ENCODE measurements at regions not wholly inside any gene's neighbourhood (a gene's known extent, or its start where the extent isn't known, plus 50 kb on each side); places are given as distances from the start of the nearest gene placed in this dataset.

DNA sequence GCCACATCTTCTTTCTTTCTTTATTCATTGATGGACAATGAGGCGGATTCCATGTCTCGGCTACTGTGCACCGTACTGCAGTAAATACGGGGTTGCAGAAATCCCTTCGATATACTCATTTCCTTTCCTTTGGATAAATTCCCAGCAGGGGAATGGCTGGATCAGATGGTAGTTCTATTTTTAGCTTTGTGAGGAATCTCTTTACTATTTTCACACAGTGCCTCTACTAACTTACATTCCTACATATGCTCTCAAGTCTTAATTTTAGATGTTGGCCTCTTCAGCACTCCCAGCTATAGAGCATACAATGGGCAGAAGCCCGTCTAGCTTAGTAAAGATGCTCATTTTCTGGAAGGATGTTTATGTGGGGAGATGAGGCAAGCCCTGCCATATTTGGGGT is 317.4 kb downstream of the ASMT start:
- no peaks in the 10 kb centered on the region for H3K36me3 Mint-ChIP-seq (ENCODE audit: insufficient read depth, unreplicated experiment)
- no peak overlapping the region for H3K27ac Mint-ChIP-seq (ENCODE audit: low read depth, unreplicated experiment)
- H3K27me3 Mint-ChIP-seq (ENCODE audit: insufficient read depth, unreplicated experiment) = peaks cover 13% of the 10 kb centered on the region
- TF ChIP-seq CTCF (IDR thresholded peaks at IDR 0.05; ENCODE audit: unreplicated experiment) = no peak
- intact Hi-C loops (cut with micrococcal nuclease) = no loop called here
- no TSS peak for BruUV-seq (replicated peaks)
- POLR2A ChIA-PET = no interaction called here
- no peaks in the 10 kb centered on the region for H3K4me1 Mint-ChIP-seq (ENCODE audit: insufficient read depth, unreplicated experiment)
- CTCF ChIA-PET = no interaction called here
- peaks cover 10% of the 10 kb centered on the region for H3K9me3 Mint-ChIP-seq (ENCODE audit: unreplicated experiment)
- no peak for DNase-seq (ENCODE audit: unreplicated experiment)
- no peak overlapping the region for H3K4me3 Mint-ChIP-seq (ENCODE audit: unreplicated experiment)

GRCh38 chrX:1933964-1934363 is 319.1 kb downstream of the ASMT start:
- no TSS peak for BruUV-seq (replicated peaks)
- peaks cover 17% of the 10 kb centered on the region for H3K9me3 Mint-ChIP-seq (ENCODE audit: unreplicated experiment)
- TF ChIP-seq CTCF (IDR thresholded peaks at IDR 0.05; ENCODE audit: unreplicated experiment) = no peak
- no peak overlapping the region for H3K27ac Mint-ChIP-seq (ENCODE audit: low read depth, unreplicated experiment)
- no peaks in the 10 kb centered on the region for H3K4me1 Mint-ChIP-seq (ENCODE audit: insufficient read depth, unreplicated experiment)
- intact Hi-C loops (cut with micrococcal nuclease) = no loop called here
- POLR2A ChIA-PET = no interaction called here
- H3K36me3 Mint-ChIP-seq (ENCODE audit: insufficient read depth, unreplicated experiment) = no peaks in the 10 kb centered on the region
- no peak for DNase-seq (ENCODE audit: unreplicated experiment)
- H3K4me3 Mint-ChIP-seq (ENCODE audit: unreplicated experiment) = no peak overlapping the region
- CTCF ChIA-PET = no interaction called here
- peaks cover 13% of the 10 kb centered on the region for H3K27me3 Mint-ChIP-seq (ENCODE audit: insufficient read depth, unreplicated experiment)

DNA sequence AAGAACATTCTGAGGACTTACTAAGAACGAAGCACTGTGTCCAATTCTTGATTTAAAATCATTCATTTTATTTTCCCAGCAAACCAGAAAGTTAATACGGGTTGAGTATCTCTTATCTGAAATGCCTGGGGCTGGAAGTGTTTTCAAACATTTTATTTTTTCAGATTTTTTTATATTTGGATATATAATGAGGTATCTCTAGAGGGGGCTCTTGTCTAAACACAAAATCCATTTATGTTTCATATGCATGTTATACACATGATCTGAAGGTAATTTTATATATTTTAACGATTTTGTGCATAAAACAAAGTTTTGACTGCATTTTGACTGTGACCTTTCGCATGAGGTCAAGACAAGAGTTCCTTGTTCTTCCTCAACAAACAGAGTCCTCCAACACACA is 320.9 kb downstream of the ASMT start:
- Mint-ChIP-seq H3K4me1 (ENCODE audit: insufficient read depth, unreplicated experiment) (no peaks in the 10 kb centered on the region), H3K36me3 (ENCODE audit: insufficient read depth, unreplicated experiment) (no peaks in the 10 kb centered on the region), H3K27me3 (ENCODE audit: insufficient read depth, unreplicated experiment) (peaks cover 13% of the 10 kb centered on the region), H3K9me3 (ENCODE audit: unreplicated experiment) (peaks cover 21% of the 10 kb centered on the region), H3K27ac (ENCODE audit: low read depth, unreplicated experiment) (no peak overlapping the region), H3K4me3 (ENCODE audit: unreplicated experiment) (no peak overlapping the region)
- TF ChIP-seq CTCF (IDR thresholded peaks at IDR 0.05; ENCODE audit: unreplicated experiment) = no peak
- POLR2A ChIA-PET = no interaction called here
- CTCF ChIA-PET = no interaction called here
- no TSS peak for BruUV-seq (replicated peaks)
- intact Hi-C loops (cut with micrococcal nuclease) = no loop called here
- no peak for DNase-seq (ENCODE audit: unreplicated experiment)

DNA sequence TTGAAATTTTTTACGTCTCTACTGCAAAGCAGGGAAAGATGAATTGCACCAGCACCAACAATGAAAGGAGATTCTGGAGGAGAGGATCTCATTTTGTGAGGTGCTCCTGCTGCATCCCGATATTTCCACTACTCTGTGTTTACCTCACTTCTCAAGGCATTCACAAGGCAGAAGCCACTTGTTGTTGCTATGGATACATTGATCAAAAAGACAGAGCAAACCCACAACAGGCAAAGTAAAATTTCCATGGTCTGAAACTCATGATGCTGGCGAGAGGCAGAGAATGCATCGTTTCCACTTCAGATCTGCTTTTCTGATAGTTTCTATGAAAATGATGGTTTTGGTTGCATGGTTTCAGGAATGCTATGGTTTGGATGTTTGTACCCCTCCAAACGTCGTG is 323.3 kb downstream of the ASMT start:
- Mint-ChIP-seq H3K36me3 (ENCODE audit: insufficient read depth, unreplicated experiment) (no peaks in the 10 kb centered on the region), H3K27ac (ENCODE audit: low read depth, unreplicated experiment) (no peak overlapping the region), H3K4me1 (ENCODE audit: insufficient read depth, unreplicated experiment) (no peaks in the 10 kb centered on the region), H3K4me3 (ENCODE audit: unreplicated experiment) (no peak overlapping the region), H3K27me3 (ENCODE audit: insufficient read depth, unreplicated experiment) (peaks cover 13% of the 10 kb centered on the region), H3K9me3 (ENCODE audit: unreplicated experiment) (peaks cover 21% of the 10 kb centered on the region)
- POLR2A ChIA-PET = no interaction called here
- BruUV-seq (replicated peaks) = no TSS peak
- CTCF ChIA-PET = no interaction called here
- no peak for DNase-seq (ENCODE audit: unreplicated experiment)
- TF ChIP-seq CTCF (IDR thresholded peaks at IDR 0.05; ENCODE audit: unreplicated experiment) = no peak
- intact Hi-C loops (cut with micrococcal nuclease) = no loop called here

All from MCF 10A (cell line).